ENCODE measurements at regions not wholly inside any gene's neighbourhood (a gene's known extent, or its start where the extent isn't known, plus 50 kb on each side); places are given as distances from the start of the nearest gene placed in this dataset.

DNA sequence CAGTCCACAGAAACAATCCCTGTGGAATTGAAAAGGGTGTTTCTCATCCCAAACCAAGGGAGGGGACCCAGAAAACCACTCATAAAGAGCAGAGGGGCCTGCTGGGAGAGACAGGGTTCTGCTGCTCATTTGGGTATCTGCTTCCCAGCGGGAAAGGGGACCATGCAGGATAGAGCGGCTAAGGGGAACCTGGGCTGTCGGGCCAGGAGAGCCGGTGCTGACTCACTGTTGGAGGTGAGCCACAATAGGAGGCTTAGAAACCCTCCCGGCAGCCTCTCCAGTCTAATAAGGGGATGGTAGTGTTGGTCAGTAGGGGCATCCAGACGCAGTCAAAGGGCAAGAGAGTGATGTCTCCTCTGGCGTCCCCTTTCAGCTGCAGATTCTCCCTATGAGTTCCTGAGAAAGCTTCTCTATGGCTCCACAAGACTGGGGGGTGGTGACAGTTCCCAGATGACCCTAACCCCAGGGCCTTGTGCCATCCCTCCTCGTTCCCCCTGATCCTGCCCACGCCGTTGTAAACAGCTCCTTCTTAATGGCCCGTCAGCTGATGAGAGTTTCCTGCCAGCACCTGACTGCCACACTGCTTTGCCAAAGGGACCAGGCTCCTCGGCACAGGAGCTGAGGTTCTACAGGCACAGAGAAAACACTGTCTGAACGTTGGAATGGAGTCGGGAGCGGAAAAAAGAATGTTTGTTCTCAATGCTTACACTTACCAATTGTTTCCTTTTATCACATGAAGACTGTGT is 646.1 kb upstream of the DEFB115 start:
- Histone ChIP-seq H3K9me1 (replicated peaks; ENCODE audit: control insufficient read depth, extremely low read depth, insufficient read depth, low read length) (no peaks in the 10 kb centered on the region), H4K20me1 (replicated peaks; ENCODE audit: control insufficient read depth, extremely low read depth, insufficient read depth, low read length) (no peaks in the 10 kb centered on the region), H3K4me2 (ENCODE audit: insufficient read depth, low read length) (no peak overlapping the region), H3K9me3 (replicated peaks; ENCODE audit: control insufficient read depth, insufficient read depth, low read length) (peaks cover 15% of the 10 kb centered on the region), H3K27ac (ENCODE audit: insufficient read depth, low read depth, low read length) (no peak overlapping the region), H3K4me3 (replicated peaks in 1 of 3; ENCODE audit: insufficient read depth in 1 of 3, low read depth in 1 of 3, low read length in 3 of 3) (no peak overlapping the region), H3K79me2 (ENCODE audit: control insufficient read depth, insufficient read depth, low read length) (no peaks in the 10 kb centered on the region), H3K36me3 (ENCODE audit: control insufficient read depth in 2 of 2, extremely low read depth in 1 of 2, insufficient read depth in 2 of 2, low read length in 2 of 2) (no peaks in the 10 kb centered on the region), H2AFZ (ENCODE audit: low read depth, low read length) (no peak overlapping the region), H3K27me3 (ENCODE audit: control insufficient read depth in 2 of 2, insufficient read depth in 2 of 2, low read length in 2 of 2) (no peaks in the 10 kb centered on the region), H3K9ac (replicated peaks; ENCODE audit: extremely low read depth, insufficient read depth, low read length) (no peak overlapping the region), H3K4me1 (ENCODE audit: control insufficient read depth, extremely low read depth, insufficient read depth, low read length) (no peaks in the 10 kb centered on the region)
- DNase-seq (ENCODE audit: low read depth, low spot score): no peak
- no peak for FAIRE-seq
- CTCF ChIA-PET: no interaction called here
- POLR2A ChIA-PET: no interaction called here
- no peak for TF ChIP-seq MYC (IDR thresholded peaks at IDR 0.05; ENCODE audit: low read depth, low read length)
- no peak for TF ChIP-seq POLR2AphosphoS5 (IDR thresholded peaks at IDR 0.05; ENCODE audit: insufficient read depth, low read depth, low read length)
- no peak for TF ChIP-seq JUN (IDR thresholded peaks at IDR 0.05; ENCODE audit: borderline replicate concordance, insufficient read depth, insufficient read length, low read depth)
- TF ChIP-seq, protein P1, sequence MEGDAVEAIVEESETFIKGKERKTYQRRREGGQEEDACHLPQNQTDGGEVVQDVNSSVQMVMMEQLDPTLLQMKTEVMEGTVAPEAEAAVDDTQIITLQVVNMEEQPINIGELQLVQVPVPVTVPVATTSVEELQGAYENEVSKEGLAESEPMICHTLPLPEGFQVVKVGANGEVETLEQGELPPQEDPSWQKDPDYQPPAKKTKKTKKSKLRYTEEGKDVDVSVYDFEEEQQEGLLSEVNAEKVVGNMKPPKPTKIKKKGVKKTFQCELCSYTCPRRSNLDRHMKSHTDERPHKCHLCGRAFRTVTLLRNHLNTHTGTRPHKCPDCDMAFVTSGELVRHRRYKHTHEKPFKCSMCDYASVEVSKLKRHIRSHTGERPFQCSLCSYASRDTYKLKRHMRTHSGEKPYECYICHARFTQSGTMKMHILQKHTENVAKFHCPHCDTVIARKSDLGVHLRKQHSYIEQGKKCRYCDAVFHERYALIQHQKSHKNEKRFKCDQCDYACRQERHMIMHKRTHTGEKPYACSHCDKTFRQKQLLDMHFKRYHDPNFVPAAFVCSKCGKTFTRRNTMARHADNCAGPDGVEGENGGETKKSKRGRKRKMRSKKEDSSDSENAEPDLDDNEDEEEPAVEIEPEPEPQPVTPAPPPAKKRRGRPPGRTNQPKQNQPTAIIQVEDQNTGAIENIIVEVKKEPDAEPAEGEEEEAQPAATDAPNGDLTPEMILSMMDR (IDR thresholded peaks at IDR 0.05; ENCODE audit: extremely low read depth in 1 of 2, insufficient read depth in 1 of 2, low read depth in 1 of 2, low read length in 2 of 2): no peak
- TF ChIP-seq EZH2 (IDR thresholded peaks at IDR 0.05; ENCODE audit: borderline replicate concordance, low read depth, low read length, severe bottlenecking): no peak
- TF ChIP-seq FOS (IDR thresholded peaks at IDR 0.05; ENCODE audit: borderline replicate concordance, insufficient read depth, low read length): no peak
- no peak for TF ChIP-seq GATA2 (IDR thresholded peaks at IDR 0.05; ENCODE audit: insufficient read depth, insufficient read length, low read depth, low read length)
- TF ChIP-seq POLR2A (IDR thresholded peaks at IDR 0.05; ENCODE audit: low read depth, low read length): no peak
- TF ChIP-seq, protein P2, sequence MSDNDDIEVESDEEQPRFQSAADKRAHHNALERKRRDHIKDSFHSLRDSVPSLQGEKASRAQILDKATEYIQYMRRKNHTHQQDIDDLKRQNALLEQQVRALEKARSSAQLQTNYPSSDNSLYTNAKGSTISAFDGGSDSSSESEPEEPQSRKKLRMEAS (IDR thresholded peaks at IDR 0.05; ENCODE audit: insufficient read depth, insufficient read length): no peak
- no TSS peak for BruUV-seq (replicated peaks)
- intact Hi-C loops (cut with micrococcal nuclease): no loop called here
- dilution Hi-C loops (cut with MboI; ENCODE audit: extremely low pct_ligation_motif_present, low sequenced_read_pairs): no loop called here

All from endothelial cell of umbilical vein (primary cell).